Stimulated activated CD4-positive, alpha-beta T cell treated with anti-CD3 and anti-CD28 coated beads, Interleukin-1b, Interleukin-23, amount 100 ng/mL, for 24 hours (primary cell): ENCODE measurements at regions not wholly inside any gene's neighbourhood (a gene's known extent, or its start where the extent isn't known, plus 50 kb on each side); places are given as distances from the start of the nearest gene placed in this dataset.
"Not testable (repeated sequence)": the region's sequence is repeated elsewhere in the genome, so short reads cannot be mapped to it uniquely, and the experiment has no call there.

ENCODE experiments used
- DNase-seq, 4 experiments: peaks; one replicate each; pipeline ENCODE4 v3.0.0-alpha.2; 2020; ENCODE audit warnings: low read depth in 4 of 4, low spot score in 1 of 4

GRCh38 chr4:120314969-120315368 lies 248.3 kb upstream of the MAD2L1 start:
- DNase-seq = no peak

GRCh38 chr4:120304801-120305200 lies 238.2 kb upstream of the MAD2L1 start:
- no peak for DNase-seq

- no peak for DNase-seq
These were observed 233.0 kb upstream of the MAD2L1 start for GRCh38 chr4:120299631-120300030.

GRCh38 chr4:120293341-120293740 lies 226.7 kb upstream of the MAD2L1 start:
- no peak for DNase-seq

- DNase-seq = no peak
These were observed 224.9 kb upstream of the MAD2L1 start for GRCh38 chr4:120291541-120291940.

GRCh38 chr4:120290553-120290952 lies 223.9 kb upstream of the MAD2L1 start:
- no peak for DNase-seq

GRCh38 chr4:120286813-120287212 lies 220.2 kb upstream of the MAD2L1 start:
- no peak for DNase-seq

GRCh38 chr4:120281581-120281980 lies 214.9 kb upstream of the MAD2L1 start:
- no peak for DNase-seq

- no peak for DNase-seq
These were observed 210.7 kb upstream of the MAD2L1 start for GRCh38 chr4:120277391-120277790.

- DNase-seq = no peak
These were observed 200.0 kb upstream of the MAD2L1 start for GRCh38 chr4:120266602-120267001.

- DNase-seq = no peak
These were observed 197.0 kb upstream of the MAD2L1 start for GRCh38 chr4:120263618-120264017.

- DNase-seq = no peak
These were observed 194.5 kb upstream of the MAD2L1 start for GRCh38 chr4:120261117-120261516.

GRCh38 chr4:120256112-120256775 lies 189.6 kb upstream of the MAD2L1 start:
- not testable (repeated sequence) for DNase-seq

GRCh38 chr4:120238277-120238973 lies 171.8 kb upstream of the MAD2L1 start:
- no peak for DNase-seq

GRCh38 chr4:120236873-120237272 lies 170.2 kb upstream of the MAD2L1 start:
- no peak for DNase-seq

- no peak for DNase-seq
These were observed 165.4 kb upstream of the MAD2L1 start for GRCh38 chr4:120232050-120232449.

- no peak for DNase-seq
These were observed 161.4 kb upstream of the MAD2L1 start for GRCh38 chr4:120228086-120228485.

- DNase-seq = no peak
These were observed 160.9 kb upstream of the MAD2L1 start for GRCh38 chr4:120227554-120227953.

- DNase-seq = no peak
These were observed 158.9 kb upstream of the MAD2L1 start for GRCh38 chr4:120225527-120225926.

- DNase-seq = no peak
These were observed 152.3 kb upstream of the MAD2L1 start for GRCh38 chr4:120218981-120219380.

GRCh38 chr4:120215350-120215749 lies 148.7 kb upstream of the MAD2L1 start:
- DNase-seq = no peak

- DNase-seq = no peak
These were observed 144.9 kb upstream of the MAD2L1 start for GRCh38 chr4:120211408-120212015.
